HCT116 (cell line): ENCODE measurements at regions not wholly inside any gene's neighbourhood (a gene's known extent, or its start where the extent isn't known, plus 50 kb on each side); places are given as distances from the start of the nearest gene placed in this dataset.

Source experiments
- ATAC-seq: fragments of 200-7000 bp; cut with Tn5 transposase; 2 replicates; pipeline ENCODE4 v1.9.1; 2020; ENCODE audit warnings: mild to moderate bottlenecking, moderate library complexity
- BruUV-seq: library from RNA; stranded (reverse); fragments of 400-500 nt; replicated peaks from 2 replicates; lab custom pipeline; 2021; lab: Mats Ljungman, UMichigan
- CTCF ChIA-PET: fragments of 300-600 bp; sonication (Branson Sonifier 250); formaldehyde crosslinking; loops from one replicate; lab custom pipeline; 2021; ENCODE audit warnings: antibody characterized with exemption; lab: Charles Lee
- POLR2A ChIA-PET: fragments of 300-600, 350-600 bp; sonication (Branson Sonifier 250); formaldehyde crosslinking; loops from one replicate; lab custom pipeline; 2021; ENCODE audit warnings: antibody characterized with exemption; lab: Charles Lee
- RAD21 ChIA-PET, 2 experiments: fragments of 300-600 bp; sonication (Branson Sonifier 250); formaldehyde crosslinking; loops; one replicate each; lab custom pipeline; 2023; ENCODE audit warnings: low total read pairs in 2 of 2; ENCODE audit not compliant: uncharacterized antibody in 2 of 2, unreplicated experiment in 2 of 2, low non-redundant PET in 1 of 2; lab: Charles Lee
- DNase-seq: peaks from one replicate; pipeline ENCODE4 v3.0.0-alpha.2; 2010; ENCODE audit warnings: low read depth, low spot score
- H2AFZ ChIP-seq: fragments of 200-600 bp; shearing (Covaris generic), sonication (generic); 2 replicates; pipeline ENCODE4 v1.6.1; 2017; ENCODE audit warnings: low read depth, mixed run types, mixed read lengths, antibody characterized with exemption, low read length; ENCODE audit not compliant: poor library complexity, severe bottlenecking
- H3K27ac ChIP-seq: 2 replicates; pipeline ENCODE4 v1.5.1; 2012; ENCODE audit warnings: low read depth, low read length
- H3K27me3 ChIP-seq: fragments of 200-600 bp; sonication (generic); 2 replicates; pipeline ENCODE4 v1.6.1; 2016; ENCODE audit warnings: mixed run types, low read length, mixed read lengths; ENCODE audit not compliant: insufficient read depth
- H3K36me3 ChIP-seq, 2 experiments: fragments of 200-500 bp in 1 of 2; fragments of 200-600 bp in 1 of 2; sonication (Bioruptor generic) in 1 of 2; sonication (generic) in 1 of 2; 2 replicates each; pipeline versions ENCODE4 v1.5.1 to v1.6.1; 2014 to 2016; ENCODE audit warnings: low read length in 2 of 2, inconsistent platforms in 1 of 2, mixed read lengths in 1 of 2, mixed run types in 1 of 2; ENCODE audit not compliant: insufficient read depth in 2 of 2, control insufficient read depth in 1 of 2
- H3K4me1 ChIP-seq, 2 experiments: fragments of 200-600 bp in 1 of 2; sonication (generic) in 1 of 2; 2 replicates each; pipeline versions ENCODE4 v1.5.1 to v1.6.1; 2012 to 2017; ENCODE audit warnings: low read length in 2 of 2, inconsistent platforms in 1 of 2, mild to moderate bottlenecking in 1 of 2, mixed read lengths in 1 of 2, mixed run types in 1 of 2, moderate library complexity in 1 of 2; ENCODE audit not compliant: insufficient read depth in 2 of 2, control insufficient read depth in 1 of 2
- H3K4me2 ChIP-seq: fragments of 200-600 bp; sonication (generic); 2 replicates; pipeline ENCODE4 v1.6.1; 2017; ENCODE audit warnings: mixed run types, low read length, mixed read lengths
- H3K4me3 ChIP-seq, 2 experiments: fragments of 200-600 bp in 1 of 2; sonication (generic) in 1 of 2; replicated peaks in 1 of 2; 2 replicates each; pipeline ENCODE4 v1.5.1; 2011 to 2016; ENCODE audit warnings: low read length in 2 of 2, control low read depth in 1 of 2, low read depth in 1 of 2, mild to moderate bottlenecking in 1 of 2, mixed read lengths in 1 of 2, mixed run types in 1 of 2
- H3K79me2 ChIP-seq: fragments of 200-600 bp; sonication (generic); 2 replicates; pipeline ENCODE4 v1.6.1; 2017; ENCODE audit warnings: mild to moderate bottlenecking, mixed run types, low read length, moderate library complexity, mixed read lengths; ENCODE audit not compliant: insufficient read depth
- H3K9ac ChIP-seq: fragments of 200-600 bp; sonication (generic); 2 replicates; pipeline ENCODE4 v1.6.1; 2016; ENCODE audit warnings: low read length, mixed read lengths
- H3K9me2 ChIP-seq: fragments of 200-600 bp; sonication (generic), shearing (Covaris generic); 2 replicates; pipeline ENCODE4 v1.6.1; 2017; ENCODE audit warnings: mixed run types, mild to moderate bottlenecking, moderate library complexity; ENCODE audit not compliant: insufficient read depth
- H3K9me3 ChIP-seq, 2 experiments: fragments of 200-500 bp in 1 of 2; fragments of 200-600 bp in 1 of 2; sonication (Bioruptor generic) in 1 of 2; sonication (generic) in 1 of 2; 2 replicates each; pipeline ENCODE4 v1.6.1; 2014 to 2017; ENCODE audit warnings: low read length in 2 of 2, mixed read lengths in 2 of 2, inconsistent platforms in 1 of 2, low read depth in 1 of 2, mild to moderate bottlenecking in 1 of 2, mixed run types in 1 of 2, moderate library complexity in 1 of 2; ENCODE audit not compliant: control insufficient read depth in 1 of 2, insufficient read depth in 1 of 2
- H4K20me1 ChIP-seq: fragments of 200-600 bp; sonication (generic), shearing (Covaris generic); 2 replicates; pipeline ENCODE4 v1.6.1; 2017; ENCODE audit warnings: mixed run types, mild to moderate bottlenecking, moderate library complexity; ENCODE audit not compliant: insufficient read depth
- CBX3 ChIP-seq: IDR thresholded peaks from 2 replicates; pipeline ENCODE4 v1.6.1; 2012; ENCODE audit warnings: low read depth
- CTCF ChIP-seq, 3 experiments: fragments of 200-600 bp in 1 of 3; sonication (generic) in 1 of 3; IDR thresholded peaks in 2 of 3; conservative IDR thresholded peaks in 1 of 3; 2 replicates each; pipeline ENCODE4 v1.5.1; 2012 to 2017; ENCODE audit warnings: low read depth in 2 of 3, low read length in 2 of 3, antibody characterized with exemption in 1 of 3, borderline replicate concordance in 1 of 3, control low read depth in 1 of 3, mild to moderate bottlenecking in 1 of 3, mixed read lengths in 1 of 3, mixed run types in 1 of 3, moderate library complexity in 1 of 3; ENCODE audit not compliant: insufficient read depth in 1 of 3
- ELF1 ChIP-seq: IDR thresholded peaks from 2 replicates; pipeline ENCODE4 v1.6.1; 2012; ENCODE audit warnings: low read depth, borderline replicate concordance
- EZH2phosphoT487 ChIP-seq: fragments of 200-600 bp; IDR thresholded peaks from 2 replicates; pipeline ENCODE4 v1.6.1; 2018; ENCODE audit warnings: antibody characterized with exemption, borderline replicate concordance
- FOSL1 ChIP-seq: IDR thresholded peaks from 2 replicates; pipeline ENCODE4 v1.6.1; 2012; ENCODE audit warnings: low read depth
- MAX ChIP-seq: IDR thresholded peaks from 2 replicates; pipeline ENCODE4 v1.6.1; 2012
- POLR2A ChIP-seq: IDR thresholded peaks from 2 replicates; pipeline ENCODE4 v1.7.0; 2011; ENCODE audit warnings: borderline replicate concordance; ENCODE audit not compliant: insufficient read depth, insufficient read length; ENCODE audit errors: extremely low read depth
- POLR2AphosphoS5 ChIP-seq: IDR thresholded peaks from 2 replicates; pipeline ENCODE4 v1.6.1; 2011; ENCODE audit warnings: mild to moderate bottlenecking, low read depth, low read length, moderate library complexity
- RAD21 ChIP-seq: IDR thresholded peaks from 2 replicates; pipeline ENCODE4 v1.6.1; 2012; ENCODE audit warnings: low read depth, mild to moderate bottlenecking
- REST ChIP-seq: IDR thresholded peaks from 2 replicates; pipeline ENCODE4 v1.6.1; 2012; ENCODE audit warnings: low read depth
- SP1 ChIP-seq: IDR thresholded peaks from 2 replicates; pipeline ENCODE4 v1.6.1; 2012; ENCODE audit warnings: low read depth
- SRF ChIP-seq: IDR thresholded peaks from 2 replicates; pipeline ENCODE4 v1.6.1; 2012; ENCODE audit warnings: low read depth
- TCF7L2 ChIP-seq: IDR thresholded peaks from 2 replicates; pipeline ENCODE4 v1.7.0; 2011; ENCODE audit warnings: borderline replicate concordance, inconsistent platforms; ENCODE audit not compliant: insufficient read depth, insufficient read length; ENCODE audit errors: extremely low read depth
- ZNF274 ChIP-seq: fragments of 200-500 bp; sonication (Bioruptor generic); IDR thresholded peaks from 2 replicates; pipeline ENCODE4 v1.6.1; 2014; ENCODE audit warnings: mild to moderate bottlenecking, low read depth, low read length, inconsistent platforms
- intact Hi-C: fragments of 100-400 bp; cut with micrococcal nuclease; formaldehyde crosslinking; loops from 2 replicates; pipeline ENCODE4 v1.10.0; 2022

- Histone ChIP-seq H2AFZ (no peak overlapping the region), H3K4me3 (no peak overlapping the region), H3K79me2 (no peaks in the 10 kb centered on the region), H3K9me2 (no peaks in the 10 kb centered on the region), H3K4me2 (no peak overlapping the region), H3K9me3 (no peaks in the 10 kb centered on the region), H3K36me3 (no peaks in the 10 kb centered on the region), H3K27ac (no peak overlapping the region), H3K27me3 (no peaks in the 10 kb centered on the region), H3K9ac (no peak overlapping the region), H3K4me1 (0 out of 4 replicates have a peak, but pooled peaks cover 0 to 2% of the 10 kb centered on the region in 2 experiments), H4K20me1 (no peaks in the 10 kb centered on the region)
- CTCF ChIA-PET, result interaction anchor here (1.3 kb wide), 1 partner anchor 11 kb away, joined by 3 read pairs; no protein-coding TSS in a partner anchor
- POLR2A ChIA-PET, result no interaction called here
- DNase-seq, result no peak
- TF ChIP-seq EZH2phosphoT487 (no peak), POLR2A (no peak), TCF7L2 (no peak), CBX3 (no peak), SRF (no peak), REST (no peak), RAD21 (no peak), ZNF274 (no peak), ELF1 (no peak), POLR2AphosphoS5 (no peak), SP1 (no peak), FOSL1 (no peak), MAX (no peak), CTCF (IDR thresholded peaks at IDR 0.05 in 2 of 3, conservative IDR thresholded peaks at IDR 0.05 in 1 of 3; ENCODE audit: borderline replicate concordance in 1 of 3, insufficient read depth in 1 of 3, low read depth in 2 of 3, low read length in 2 of 3) (no peak)
- BruUV-seq, result no TSS peak
- ATAC-seq, result no peak
- RAD21 ChIA-PET, result no interaction called here
- intact Hi-C loops, result no loop called here
Measured at GRCh38 chr10:15430969-15431771, 60.1 kb upstream of the FAM171A1 start.
